GM12874 (cell line): ENCODE measurements at regions not wholly inside any gene's neighbourhood (a gene's known extent, or its start where the extent isn't known, plus 50 kb on each side); places are given as distances from the start of the nearest gene placed in this dataset.

Experiments used
- TF ChIP-seq, protein P1 (sequence below): IDR thresholded peaks from 2 replicates; pipeline ENCODE4 v1.5.1; 2011; ENCODE audit warnings: low read depth, mild to moderate bottlenecking, control low read depth, low read length, moderate library complexity; ENCODE audit not compliant: insufficient read depth

DNA sequence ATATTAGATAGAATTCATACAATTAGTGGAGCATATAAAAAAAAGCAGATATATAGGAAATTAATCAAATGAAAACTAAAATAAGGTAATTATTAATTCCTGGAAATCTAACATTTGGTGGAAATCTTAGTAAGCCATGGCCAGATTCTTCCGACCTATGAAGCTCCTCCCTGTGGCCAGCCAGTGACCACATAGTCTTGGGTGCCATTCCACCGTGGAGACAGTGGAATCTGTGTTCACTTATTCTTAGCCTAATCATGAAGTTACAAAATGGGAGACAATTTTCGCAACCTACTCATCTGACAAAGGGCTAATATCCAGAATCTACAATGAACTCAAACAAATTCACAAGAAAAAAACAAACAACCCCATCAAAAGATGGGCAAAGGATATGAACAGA lies 241.9 kb upstream of the FLRT2 start:
- TF ChIP-seq, protein P1, sequence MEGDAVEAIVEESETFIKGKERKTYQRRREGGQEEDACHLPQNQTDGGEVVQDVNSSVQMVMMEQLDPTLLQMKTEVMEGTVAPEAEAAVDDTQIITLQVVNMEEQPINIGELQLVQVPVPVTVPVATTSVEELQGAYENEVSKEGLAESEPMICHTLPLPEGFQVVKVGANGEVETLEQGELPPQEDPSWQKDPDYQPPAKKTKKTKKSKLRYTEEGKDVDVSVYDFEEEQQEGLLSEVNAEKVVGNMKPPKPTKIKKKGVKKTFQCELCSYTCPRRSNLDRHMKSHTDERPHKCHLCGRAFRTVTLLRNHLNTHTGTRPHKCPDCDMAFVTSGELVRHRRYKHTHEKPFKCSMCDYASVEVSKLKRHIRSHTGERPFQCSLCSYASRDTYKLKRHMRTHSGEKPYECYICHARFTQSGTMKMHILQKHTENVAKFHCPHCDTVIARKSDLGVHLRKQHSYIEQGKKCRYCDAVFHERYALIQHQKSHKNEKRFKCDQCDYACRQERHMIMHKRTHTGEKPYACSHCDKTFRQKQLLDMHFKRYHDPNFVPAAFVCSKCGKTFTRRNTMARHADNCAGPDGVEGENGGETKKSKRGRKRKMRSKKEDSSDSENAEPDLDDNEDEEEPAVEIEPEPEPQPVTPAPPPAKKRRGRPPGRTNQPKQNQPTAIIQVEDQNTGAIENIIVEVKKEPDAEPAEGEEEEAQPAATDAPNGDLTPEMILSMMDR, result no peak

DNA sequence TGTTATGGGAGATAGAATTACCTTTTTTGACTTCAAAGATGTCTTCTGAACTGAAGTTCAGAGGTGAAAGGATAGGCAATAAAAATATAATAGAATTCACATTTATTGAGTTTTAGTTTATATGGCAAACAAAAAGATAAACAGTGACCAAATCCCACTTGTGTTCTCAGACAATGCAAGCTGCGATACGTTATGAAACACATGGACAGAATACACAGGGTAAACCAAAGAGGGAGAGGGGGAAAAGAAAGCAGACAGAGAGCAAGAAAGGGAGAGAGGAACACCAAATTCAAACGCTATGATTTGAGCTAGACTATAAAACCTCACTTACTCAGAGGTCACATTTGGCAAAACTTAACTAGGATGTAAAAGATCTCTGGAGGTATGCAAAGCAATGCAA lies 238.2 kb upstream of the FLRT2 start:
- TF ChIP-seq, protein P1, result no peak

DNA sequence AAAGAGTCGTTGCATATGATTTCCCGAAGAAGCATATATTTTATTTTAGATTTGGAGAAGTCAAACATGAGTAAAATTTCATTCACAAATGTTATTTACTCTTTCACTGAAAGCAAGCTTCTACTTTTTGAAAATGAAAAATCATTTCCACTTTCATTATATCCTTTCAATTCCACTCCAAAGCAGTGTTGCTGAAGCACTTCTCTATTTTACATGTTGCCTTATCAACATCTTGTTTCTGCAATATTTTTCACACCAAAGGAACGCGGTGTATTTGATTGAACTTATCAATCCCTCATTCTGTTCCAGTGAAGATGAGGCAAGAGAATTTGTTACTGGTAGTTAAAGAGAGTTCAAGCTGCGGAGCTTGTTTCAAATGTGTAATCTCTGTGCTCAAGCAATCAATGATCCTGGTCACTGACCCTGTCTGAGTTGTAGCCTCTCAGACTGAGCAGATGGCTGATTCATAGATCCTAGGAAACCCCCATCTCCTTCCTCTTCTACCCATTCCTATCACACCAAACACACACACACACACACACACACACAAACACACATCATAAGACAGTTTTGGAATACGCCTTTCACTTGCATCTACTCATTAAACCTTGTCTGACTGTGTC lies 236.2 kb upstream of the FLRT2 start:
- TF ChIP-seq, protein P1, result no peak

- TF ChIP-seq, protein P1, result no peak
Observed at GRCh38 chr14:85295318-85295717, 234.6 kb upstream of the FLRT2 start.

DNA sequence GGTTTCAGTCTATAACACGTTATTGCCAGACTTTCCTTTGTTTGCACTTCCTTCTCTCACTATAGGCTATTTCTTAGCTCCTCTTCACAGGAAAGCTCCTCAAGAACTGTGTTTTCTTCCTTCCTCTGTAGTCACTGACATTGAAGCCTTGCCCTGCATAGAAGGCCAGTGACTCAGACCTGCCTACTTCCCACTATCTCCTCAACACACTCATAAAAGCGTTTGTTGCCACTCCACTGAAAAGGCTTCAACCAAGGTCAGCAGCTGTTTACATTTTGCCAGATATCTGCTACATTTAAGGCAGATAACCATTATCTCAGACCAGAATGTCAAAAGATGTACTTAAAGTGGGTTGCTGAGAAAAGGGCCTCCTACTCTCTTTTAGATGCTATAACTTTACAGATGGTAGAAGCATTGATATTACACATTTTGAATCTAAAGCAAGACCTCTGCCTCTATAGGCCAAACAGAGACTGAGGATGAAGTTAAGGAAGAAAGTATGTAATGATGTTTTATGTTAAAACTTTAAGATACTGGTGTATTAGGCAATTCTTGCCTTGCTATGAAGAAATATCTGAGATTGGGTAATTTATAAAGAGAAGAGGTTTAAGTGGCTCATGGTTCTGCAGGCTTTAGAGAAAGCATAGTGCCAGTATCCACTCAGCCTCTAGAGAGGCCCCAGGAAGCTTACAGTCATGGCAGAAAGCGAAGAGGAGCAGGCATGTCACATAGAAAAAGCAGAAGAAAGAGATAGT lies 233.3 kb upstream of the FLRT2 start:
- TF ChIP-seq, protein P1, result no peak

- TF ChIP-seq, protein P1, result no peak
Observed at GRCh38 chr14:85300107-85300506, 229.8 kb upstream of the FLRT2 start.

DNA sequence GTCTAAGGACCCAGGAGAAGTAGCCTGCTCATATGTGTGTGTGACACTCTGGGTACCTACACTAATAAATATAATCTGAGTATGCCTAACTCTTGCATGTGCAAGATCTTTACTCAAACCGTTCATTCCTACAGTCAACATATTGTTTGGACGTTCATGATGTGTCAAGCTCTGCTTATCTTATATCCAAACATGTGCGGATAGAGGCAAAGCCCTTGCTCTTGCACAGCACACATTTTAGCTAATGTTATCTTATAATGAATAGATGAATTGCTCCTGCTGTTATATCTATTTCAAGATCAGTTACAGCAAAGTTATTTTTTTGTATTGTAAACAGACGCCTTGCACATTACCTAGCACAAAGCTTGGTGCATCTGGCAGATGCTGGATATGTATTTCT lies 228.4 kb upstream of the FLRT2 start:
- TF ChIP-seq, protein P1, result no peak
